Activated T-cell treated with anti-CD3 and anti-CD28 coated beads for 48 hours (primary cell): ENCODE measurements at regions not wholly inside any gene's neighbourhood (a gene's known extent, or its start where the extent isn't known, plus 50 kb on each side); places are given as distances from the start of the nearest gene placed in this dataset.
"Not testable (repeated sequence)": the region's sequence is repeated elsewhere in the genome, so short reads cannot be mapped to it uniquely, and the experiment has no call there.

Experiments
- DNase-seq: peaks from one replicate; pipeline ENCODE4 v3.0.0-alpha.2; 2020; ENCODE audit warnings: low read depth

GRCh38 chr22:27253108-27253902, 548.3 kb downstream of the MN1 start:
- DNase-seq, result no peak

- DNase-seq, result not testable (repeated sequence)
Observed at GRCh38 chr22:27254063-27254462, 547.5 kb downstream of the MN1 start.

GRCh38 chr22:27255580-27255979, 546.0 kb downstream of the MN1 start:
- DNase-seq, result no peak

GRCh38 chr22:27257987-27258386, 543.6 kb downstream of the MN1 start:
- DNase-seq, result no peak

GRCh38 chr22:27258616-27259172, 542.9 kb downstream of the MN1 start:
- DNase-seq, result no peak

GRCh38 chr22:27259433-27259832, 542.1 kb downstream of the MN1 start:
- DNase-seq, result no peak

GRCh38 chr22:27260087-27260698, 541.4 kb downstream of the MN1 start:
- no peak for DNase-seq

GRCh38 chr22:27262361-27262760, 539.2 kb downstream of the MN1 start:
- no peak for DNase-seq

GRCh38 chr22:27264184-27264583, 537.4 kb downstream of the MN1 start:
- DNase-seq, result no peak

- no peak for DNase-seq
Observed at GRCh38 chr22:27267145-27267544, 534.4 kb downstream of the MN1 start.

GRCh38 chr22:27269751-27270543, 531.6 kb downstream of the MN1 start:
- no peak for DNase-seq

- DNase-seq, result no peak
Observed at GRCh38 chr22:27270818-27271510, 530.6 kb downstream of the MN1 start.

- DNase-seq, result no peak
Observed at GRCh38 chr22:27273436-27273835, 528.1 kb downstream of the MN1 start.

GRCh38 chr22:27273853-27274252, 527.7 kb downstream of the MN1 start:
- no peak for DNase-seq

- no peak for DNase-seq
Observed at GRCh38 chr22:27274770-27275449, 526.6 kb downstream of the MN1 start.

- no peak for DNase-seq
Observed at GRCh38 chr22:27278946-27279345, 522.6 kb downstream of the MN1 start.

GRCh38 chr22:27283240-27283639, 518.3 kb downstream of the MN1 start:
- no peak for DNase-seq

- no peak for DNase-seq
Observed at GRCh38 chr22:27283714-27284113, 517.8 kb downstream of the MN1 start.

GRCh38 chr22:27284324-27284723, 517.2 kb downstream of the MN1 start:
- DNase-seq, result no peak

- no peak for DNase-seq
Observed at GRCh38 chr22:27286711-27287110, 514.8 kb downstream of the MN1 start.

- DNase-seq, result no peak
Observed at GRCh38 chr22:27292542-27293299, 508.8 kb downstream of the MN1 start.
